ENCODE measurements at regions not wholly inside any gene's neighbourhood (a gene's known extent, or its start where the extent isn't known, plus 50 kb on each side); places are given as distances from the start of the nearest gene placed in this dataset.
A peak's percentile ranks its signal among the peaks of the same experiment; 100 is the strongest.

DNA sequence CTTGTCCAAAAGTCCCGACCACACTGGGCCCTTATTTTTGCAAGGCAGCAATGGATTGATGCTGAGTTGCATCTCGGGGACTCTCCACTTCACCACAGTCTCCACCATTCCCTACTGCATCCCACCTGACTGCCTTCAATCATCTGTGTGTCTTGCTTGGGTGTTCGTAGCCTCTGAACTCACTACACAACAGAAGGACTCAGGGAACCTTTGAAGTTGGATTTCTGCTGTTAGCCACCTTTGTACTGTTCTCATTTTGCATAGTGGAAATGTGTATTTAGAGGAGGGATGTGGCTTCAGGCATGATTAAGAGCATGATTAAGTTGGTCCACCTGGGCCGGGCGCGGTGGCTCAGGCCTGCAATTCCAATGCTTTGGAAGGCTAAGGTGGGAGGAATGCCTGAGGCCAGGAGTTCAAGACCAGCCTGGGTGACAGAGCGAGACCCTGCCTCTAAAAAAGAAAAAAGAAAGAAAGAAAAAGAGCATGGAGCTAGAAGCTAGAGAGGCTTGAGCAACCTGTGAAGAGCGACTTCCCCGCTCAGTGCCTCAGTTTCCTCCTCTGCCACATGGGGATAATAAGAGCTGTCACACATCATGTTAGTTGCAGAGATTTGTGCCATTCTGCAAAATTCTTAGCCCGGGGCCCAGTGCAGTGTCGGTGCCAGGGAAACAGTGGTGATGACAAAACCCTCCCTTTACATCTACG lies 121.3 kb upstream of the PTPN1 start:
- H3K9me3 ChIP-seq = no peaks in the 10 kb centered on the region
- TF ChIP-seq POLR2A (IDR thresholded peaks at IDR 0.05) = no peak
- TF ChIP-seq CTCF (IDR thresholded peaks at IDR 0.05) = no peak
- no peak for TF ChIP-seq EP300 (IDR thresholded peaks at IDR 0.05; ENCODE audit: low read depth)
- no peak for TF ChIP-seq POLR2AphosphoS5 (IDR thresholded peaks at IDR 0.05)
- H3K4me3 ChIP-seq = no peak overlapping the region
- peak overlapping the region; percentile 10 to 72 (median 58) for H3K27ac ChIP-seq
- DNase-seq = no peak
- in situ Hi-C loops (cut with MboI; ENCODE audit: low pct_ligation_motif_present in 1 of 4, low pct_unique_long_range_greater_than_20kb in 1 of 4, low sequenced_read_pairs in 3 of 4) (no loop called here), intact Hi-C loops (cut with DNase I; ENCODE audit: low total_unique reads) (no loop called here)
- H3K36me3 ChIP-seq = no peaks in the 10 kb centered on the region
- H3K27me3 ChIP-seq = no peaks in the 10 kb centered on the region
- 46 to 53% methylated on average over 7 to 12 of the region's 12 CpGs for WGBS, 2 donors (ENCODE audit: low coverage in 1 of 2)
- peaks cover 7 to 39% (median 19%) of the 10 kb centered on the region in 4 donors for H3K4me1 ChIP-seq

DNA sequence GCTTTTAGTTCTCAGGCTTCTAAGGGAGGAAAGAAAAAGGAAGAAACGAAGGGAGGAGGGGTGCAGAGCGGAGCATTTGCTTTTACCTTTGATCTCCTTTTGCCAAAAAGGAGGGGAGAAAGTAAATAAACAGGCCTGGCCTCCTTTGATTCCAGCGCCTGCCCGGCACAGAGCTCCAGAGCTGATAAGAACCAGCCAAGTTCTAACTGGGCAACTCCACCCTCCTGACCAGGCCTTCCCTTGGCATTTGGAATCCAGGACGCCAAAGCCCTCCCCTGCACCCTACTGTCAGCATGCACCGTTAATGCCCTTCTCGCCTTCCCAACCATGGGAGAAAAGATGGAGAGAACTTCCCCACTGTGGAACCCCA lies 120.8 kb upstream of the PTPN1 start:
- in situ Hi-C loops (cut with MboI; ENCODE audit: low pct_ligation_motif_present in 1 of 4, low pct_unique_long_range_greater_than_20kb in 1 of 4, low sequenced_read_pairs in 3 of 4) = no loop called here
- intact Hi-C loops (cut with DNase I; ENCODE audit: low total_unique reads) = no loop called here

DNA sequence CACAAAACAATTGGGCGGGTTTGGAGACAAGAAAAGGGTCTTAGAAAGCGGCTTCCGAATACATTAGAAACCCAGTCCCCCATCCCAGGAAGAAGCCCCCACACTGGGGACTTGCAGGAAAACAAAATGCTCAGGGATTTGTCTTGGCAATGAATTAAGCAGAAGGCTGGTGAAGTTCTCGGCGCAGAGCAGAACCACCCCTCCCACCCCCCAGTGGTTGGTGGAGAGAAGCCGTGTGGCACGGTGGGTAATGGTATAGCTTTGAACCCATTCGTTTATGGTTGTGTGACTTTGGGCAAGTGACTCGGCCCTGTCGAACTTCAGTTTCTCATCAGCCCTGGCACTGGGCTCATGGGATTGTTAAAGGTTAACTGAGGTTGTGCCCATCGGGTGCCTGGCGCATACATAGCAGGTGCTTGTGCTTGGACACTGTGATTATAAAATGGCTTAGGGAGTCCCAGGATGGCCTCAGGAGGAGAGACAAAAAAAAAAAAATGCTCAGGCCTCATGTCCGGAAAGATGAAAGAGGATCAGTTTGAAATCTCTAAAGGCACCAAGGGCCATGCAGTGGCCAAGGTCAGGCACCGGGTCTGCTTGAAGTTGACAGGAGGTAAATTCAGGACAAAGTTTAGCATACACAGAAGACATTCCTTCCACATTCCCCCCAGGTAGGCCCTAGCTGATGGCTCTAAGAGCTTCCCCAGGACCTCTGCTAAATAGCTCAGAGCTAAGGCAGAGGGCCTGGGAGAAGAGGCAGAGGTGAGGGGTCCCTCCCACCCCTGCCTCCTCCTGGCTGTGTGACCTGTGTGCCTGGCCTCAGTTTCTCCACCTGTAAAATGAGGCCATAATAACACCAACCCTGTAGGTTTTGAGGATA lies 120.1 kb upstream of the PTPN1 start:
- intact Hi-C loops (cut with DNase I; ENCODE audit: low total_unique reads) = no loop called here
- TF ChIP-seq POLR2AphosphoS5 (IDR thresholded peaks at IDR 0.05) = no peak
- WGBS, 2 donors (ENCODE audit: low coverage in 1 of 2) = 62 to 70% methylated on average over 7 to 14 of the region's 14 CpGs
- Histone ChIP-seq H3K36me3 (no peaks in the 10 kb centered on the region), H3K4me1 (peaks cover 12 to 39% (median 24%) of the 10 kb centered on the region in 4 donors), H3K4me3 (no peak overlapping the region), H3K27me3 (no peaks in the 10 kb centered on the region), H3K9me3 (no peaks in the 10 kb centered on the region), H3K27ac (peak overlapping the region; percentile 10 to 72 (median 58))
- DNase-seq = no peak
- in situ Hi-C loops (cut with MboI; ENCODE audit: low pct_ligation_motif_present in 1 of 4, low pct_unique_long_range_greater_than_20kb in 1 of 4, low sequenced_read_pairs in 3 of 4) = no loop called here

More for the DNA sequence above, 120.8 kb upstream of the PTPN1 start:
- Histone ChIP-seq H3K4me3 (no peak overlapping the region), H3K36me3 (no peaks in the 10 kb centered on the region), H3K9me3 (no peaks in the 10 kb centered on the region), H3K4me1 (peaks cover 7 to 39% (median 18%) of the 10 kb centered on the region in 4 donors), H3K27ac (peak overlapping the region; percentile 10 to 72 (median 58)), H3K27me3 (no peaks in the 10 kb centered on the region)
- no peak for TF ChIP-seq EP300 (IDR thresholded peaks at IDR 0.05; ENCODE audit: low read depth)
- TF ChIP-seq POLR2A (IDR thresholded peaks at IDR 0.05) = no peak
- no peak for TF ChIP-seq POLR2AphosphoS5 (IDR thresholded peaks at IDR 0.05)
- no peak for TF ChIP-seq CTCF (IDR thresholded peaks at IDR 0.05)
- DNase-seq = peak; percentile 62
- WGBS, 2 donors (ENCODE audit: low coverage in 1 of 2) = 48 to 60% methylated on average over 7 of the region's 7 CpGs

- TF ChIP-seq EP300 (IDR thresholded peaks at IDR 0.05; ENCODE audit: low read depth) (no peak), CTCF (IDR thresholded peaks at IDR 0.05) (no peak), POLR2A (IDR thresholded peaks at IDR 0.05) (no peak), POLR2AphosphoS5 (IDR thresholded peaks at IDR 0.05) (no peak)
- H3K4me1 ChIP-seq = peaks cover 15 to 46% (median 31%) of the 10 kb centered on the region in 4 donors
- in situ Hi-C loops (cut with MboI; ENCODE audit: low pct_ligation_motif_present in 1 of 4, low pct_unique_long_range_greater_than_20kb in 1 of 4, low sequenced_read_pairs in 3 of 4) = no loop called here
- intact Hi-C loops (cut with DNase I; ENCODE audit: low total_unique reads) = no loop called here
- peak overlapping the region in 2 of 4 donors; percentile 55 to 72 for H3K27ac ChIP-seq
- H3K27me3 ChIP-seq = no peaks in the 10 kb centered on the region
- no peaks in the 10 kb centered on the region for H3K9me3 ChIP-seq
- 79% methylated on average over 15 of the region's 15 CpGs; no CpG with 5 or more reads in 1 of the 2 donors for WGBS, 2 donors (ENCODE audit: low coverage in 1 of 2)
- no peak overlapping the region for H3K4me3 ChIP-seq
- H3K36me3 ChIP-seq = no peaks in the 10 kb centered on the region
- no peak for DNase-seq
Observed at GRCh38 chr20:50390685-50391443, 119.3 kb upstream of the PTPN1 start.
